Lower leg skin (tissue), 4 donors: ENCODE measurements at regions not wholly inside any gene's neighbourhood (a gene's known extent, or its start where the extent isn't known, plus 50 kb on each side); places are given as distances from the start of the nearest gene placed in this dataset.

Source experiments
- DNase-seq, 2 donors: peaks; one replicate each; pipeline ENCODE4 v3.0.0-alpha.2; 2019; ENCODE audit warnings: low spot score in 2 of 2
- H3K4me3 ChIP-seq: fragments of 200-600 bp; sonication (generic); 2 replicates; pipeline ENCODE4 v1.5.1; 2017; ENCODE audit warnings: mild to moderate bottlenecking, low read depth; ENCODE audit not compliant: poor library complexity, severe bottlenecking
- POLR2A ChIP-seq, 2 donors: fragments of 450-650 bp; IDR thresholded peaks; one replicate each; pipeline ENCODE4 v1.6.1; 2016 to 2017; ENCODE audit warnings: antibody characterized with exemption in 2 of 2, mild to moderate bottlenecking in 1 of 2, moderate library complexity in 1 of 2
- whole genome bisulfite sequencing, 2 donors: methylation state at CpG; one replicate each; pipeline ENCODE4 v1.1.5; 2018; 5-methylcytosine and 5-hydroxymethylcytosine counted together
- intact Hi-C: fragments of 100-400 bp; cut with DNase I; formaldehyde crosslinking; loops from one replicate; pipeline ENCODE4 v1.15.0; 2023; ENCODE audit warnings: low total_unique reads
- TF ChIP-seq, protein P1 (sequence below), 3 donors: fragments of 450-650 bp; IDR thresholded peaks; one replicate each; pipeline ENCODE4 v1.5.1; 2016; ENCODE audit warnings: antibody characterized with exemption in 3 of 3, mild to moderate bottlenecking in 3 of 3, moderate library complexity in 2 of 3

DNA sequence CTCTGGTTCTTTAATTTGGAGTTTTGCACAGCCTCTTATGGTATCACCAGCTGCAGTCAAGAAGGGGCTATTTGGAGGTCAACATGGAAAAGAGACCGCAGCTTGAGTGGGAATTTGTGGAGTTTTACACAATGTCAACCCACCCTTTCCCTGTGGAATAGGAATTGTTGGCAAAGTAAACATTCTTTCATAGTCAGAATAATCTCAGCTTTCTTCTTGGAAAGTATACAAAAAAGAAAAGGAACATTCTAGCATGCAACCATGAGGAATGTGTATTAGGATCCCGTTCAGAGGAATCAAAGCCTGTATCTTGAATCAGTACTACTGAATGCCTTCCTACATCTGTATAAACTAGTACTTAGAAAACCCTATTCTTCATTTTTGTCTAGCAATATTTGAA, 107.6 kb downstream of the LURAP1L start:
- peak in 1 of 2 donors; percentile 19 for DNase-seq
- no peak overlapping the region for H3K4me3 ChIP-seq
- WGBS, 2 donors: 42 to 51% methylated on average over 2 of the region's 2 CpGs
- no peak for TF ChIP-seq POLR2A (IDR thresholded peaks at IDR 0.05)
- intact Hi-C loops: no loop called here

DNA sequence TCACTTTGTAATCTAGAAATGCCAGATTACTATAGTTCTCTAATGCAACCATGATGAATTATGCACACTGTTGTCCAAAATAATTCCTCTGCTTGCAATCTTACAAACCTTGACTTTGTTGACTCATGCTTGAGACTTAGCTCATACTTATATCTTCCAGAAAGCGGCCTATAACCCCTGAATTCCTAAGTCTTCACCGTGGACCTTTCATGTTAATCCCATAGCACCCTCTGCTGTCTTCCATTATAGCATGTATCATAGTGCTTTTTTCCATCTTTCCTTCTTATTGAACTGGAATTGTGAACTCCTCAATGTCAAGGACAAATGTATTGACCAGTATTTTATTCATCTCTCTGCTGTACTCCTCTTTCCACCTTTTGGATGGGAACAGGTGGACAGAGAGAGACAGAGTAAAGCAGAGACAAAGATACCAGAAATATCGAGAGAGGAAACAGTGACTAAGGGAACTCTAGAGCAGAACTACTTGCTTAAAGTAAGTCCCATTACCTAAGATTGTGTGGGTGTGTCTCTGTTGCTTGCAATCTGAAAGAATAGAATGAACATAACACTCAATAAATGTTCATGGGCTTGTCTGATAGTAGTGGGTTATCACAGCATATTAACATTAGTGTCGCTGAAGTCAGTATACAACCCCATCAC, 110.0 kb downstream of the LURAP1L start:
- no peak overlapping the region for H3K4me3 ChIP-seq
- 68 to 70% methylated on average over 4 of the region's 4 CpGs for WGBS, 2 donors
- no peak for DNase-seq
- TF ChIP-seq POLR2A (IDR thresholded peaks at IDR 0.05): no peak
- TF ChIP-seq, protein P1, sequence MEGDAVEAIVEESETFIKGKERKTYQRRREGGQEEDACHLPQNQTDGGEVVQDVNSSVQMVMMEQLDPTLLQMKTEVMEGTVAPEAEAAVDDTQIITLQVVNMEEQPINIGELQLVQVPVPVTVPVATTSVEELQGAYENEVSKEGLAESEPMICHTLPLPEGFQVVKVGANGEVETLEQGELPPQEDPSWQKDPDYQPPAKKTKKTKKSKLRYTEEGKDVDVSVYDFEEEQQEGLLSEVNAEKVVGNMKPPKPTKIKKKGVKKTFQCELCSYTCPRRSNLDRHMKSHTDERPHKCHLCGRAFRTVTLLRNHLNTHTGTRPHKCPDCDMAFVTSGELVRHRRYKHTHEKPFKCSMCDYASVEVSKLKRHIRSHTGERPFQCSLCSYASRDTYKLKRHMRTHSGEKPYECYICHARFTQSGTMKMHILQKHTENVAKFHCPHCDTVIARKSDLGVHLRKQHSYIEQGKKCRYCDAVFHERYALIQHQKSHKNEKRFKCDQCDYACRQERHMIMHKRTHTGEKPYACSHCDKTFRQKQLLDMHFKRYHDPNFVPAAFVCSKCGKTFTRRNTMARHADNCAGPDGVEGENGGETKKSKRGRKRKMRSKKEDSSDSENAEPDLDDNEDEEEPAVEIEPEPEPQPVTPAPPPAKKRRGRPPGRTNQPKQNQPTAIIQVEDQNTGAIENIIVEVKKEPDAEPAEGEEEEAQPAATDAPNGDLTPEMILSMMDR (IDR thresholded peaks at IDR 0.05): no peak
- intact Hi-C loops: no loop called here

DNA sequence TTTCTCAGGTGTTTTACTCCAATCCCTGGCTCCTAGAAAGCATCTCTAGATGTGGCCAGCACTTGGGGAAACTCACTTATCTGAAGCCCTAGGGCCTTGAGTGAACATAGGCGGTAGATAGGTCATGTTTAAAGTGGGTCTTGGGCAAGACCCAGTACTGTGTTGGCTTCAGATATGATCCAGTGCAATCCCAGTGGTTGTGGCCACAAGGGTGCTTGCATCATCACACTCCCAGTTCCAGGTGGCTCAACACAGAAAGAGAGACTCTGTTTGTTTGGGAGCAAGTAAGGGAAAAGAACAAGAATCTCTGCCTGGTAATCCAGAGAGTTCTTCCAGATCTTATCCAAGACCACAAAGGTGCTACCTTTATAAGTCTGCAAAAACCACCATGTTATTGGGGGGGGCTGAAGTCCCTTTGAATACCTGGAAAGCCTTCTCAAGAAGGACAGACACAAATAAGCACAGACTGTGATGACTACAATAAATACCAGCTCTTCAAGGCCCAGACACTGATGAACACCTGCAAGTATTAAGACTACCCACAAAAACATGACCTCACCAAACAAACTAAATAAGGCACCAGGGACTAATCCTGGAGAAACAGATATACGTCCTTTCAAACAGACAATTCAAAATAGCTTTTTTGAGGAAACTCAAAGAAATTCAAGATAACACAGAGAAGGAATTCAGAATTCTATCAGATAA, 114.7 kb downstream of the LURAP1L start:
- intact Hi-C loops: no loop called here
- no peak overlapping the region for H3K4me3 ChIP-seq
- TF ChIP-seq POLR2A (IDR thresholded peaks at IDR 0.05): no peak
- TF ChIP-seq, protein P1 (IDR thresholded peaks at IDR 0.05): no peak
- no peak for DNase-seq
- WGBS, 2 donors: 84 to 88% methylated on average over 2 of the region's 2 CpGs

GRCh38 chr9:12891588-12891987, 116.8 kb downstream of the LURAP1L start:
- no peak for DNase-seq
- intact Hi-C loops: no loop called here
- no peak overlapping the region for H3K4me3 ChIP-seq
- TF ChIP-seq, protein P1 (IDR thresholded peaks at IDR 0.05): no peak
- no peak for TF ChIP-seq POLR2A (IDR thresholded peaks at IDR 0.05)
- 91 to 100% methylated on average over 1 of the region's 1 CpG for WGBS, 2 donors

GRCh38 chr9:12903316-12903715, 128.5 kb downstream of the LURAP1L start:
- no peak for DNase-seq
- TF ChIP-seq, protein P1 (IDR thresholded peaks at IDR 0.05): no peak
- no peak for TF ChIP-seq POLR2A (IDR thresholded peaks at IDR 0.05)
- H3K4me3 ChIP-seq: no peak overlapping the region
- intact Hi-C loops: no loop called here
- 90 to 92% methylated on average over 2 of the region's 2 CpGs for WGBS, 2 donors

DNA sequence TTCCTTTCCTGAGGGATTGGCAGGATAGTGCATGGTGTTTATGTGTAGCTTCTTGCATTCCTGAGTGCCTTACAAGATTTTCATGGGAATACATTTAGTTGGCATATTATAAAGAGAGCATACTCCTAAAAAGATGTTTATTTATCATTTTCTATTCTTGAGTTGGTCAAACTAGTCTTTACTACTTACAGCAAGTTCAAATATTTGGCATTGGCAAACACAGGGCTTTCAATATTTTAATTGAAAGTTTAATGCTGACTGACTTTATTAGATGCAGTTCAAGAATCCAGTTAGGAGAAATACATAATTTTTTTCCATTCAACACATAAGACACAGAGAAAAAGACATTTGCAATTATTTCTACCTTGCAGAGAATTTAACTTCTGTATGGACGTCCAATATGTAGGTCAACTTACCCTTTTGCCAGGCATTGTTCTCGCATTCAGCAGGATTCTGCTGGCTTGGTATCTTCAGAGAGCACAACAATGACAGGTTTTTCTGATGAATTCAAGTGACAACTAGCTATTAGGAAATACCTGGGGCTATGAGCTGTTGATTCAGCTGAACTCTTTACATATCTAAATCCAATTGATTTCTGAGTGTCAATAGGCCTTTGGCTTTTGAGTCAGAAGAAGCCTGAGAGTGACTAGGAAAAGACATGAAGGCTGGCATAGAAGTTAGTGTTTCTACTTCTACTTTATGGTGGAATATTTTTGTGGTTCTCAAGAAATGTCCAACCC, 129.6 kb downstream of the LURAP1L start:
- DNase-seq: no peak
- 82 to 84% methylated on average over 2 of the region's 2 CpGs for WGBS, 2 donors
- intact Hi-C loops: loop anchor here (1.0 kb wide), 1 partner anchor 28 kb away; no protein-coding TSS in a partner anchor
- H3K4me3 ChIP-seq: no peak overlapping the region
- no peak for TF ChIP-seq POLR2A (IDR thresholded peaks at IDR 0.05)
- TF ChIP-seq, protein P1 (IDR thresholded peaks at IDR 0.05): no peak
